ENCODE measurements at regions not wholly inside any gene's neighbourhood (a gene's known extent, or its start where the extent isn't known, plus 50 kb on each side); places are given as distances from the start of the nearest gene placed in this dataset.

DNA sequence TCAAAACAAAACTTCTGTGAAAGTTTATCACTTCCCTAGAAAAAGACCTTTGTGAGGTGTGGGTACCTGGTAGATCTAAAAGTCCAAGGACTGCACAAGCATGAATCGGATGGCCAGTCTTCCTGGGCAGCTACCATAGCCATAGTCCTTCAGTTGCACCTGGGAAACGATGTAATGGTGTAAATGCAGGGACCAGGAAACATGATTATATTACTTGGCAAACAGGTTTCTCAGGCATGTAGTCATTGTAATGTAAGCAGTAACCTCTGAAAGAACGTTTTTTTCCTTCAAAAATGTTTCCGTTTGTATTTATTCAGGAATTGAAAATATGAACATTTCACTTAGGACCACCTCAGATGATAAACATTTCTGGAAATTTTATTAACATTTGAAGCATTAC is 433.4 kb downstream of the DTWD2 start:
- H3K9me3 Mint-ChIP-seq, result no peaks in the 10 kb centered on the region
- no peak overlapping the region for H3K27ac Mint-ChIP-seq
- DNase-seq (no peak), ATAC-seq (no peak)
- H3K27me3 Mint-ChIP-seq, result no peaks in the 10 kb centered on the region
- H3K4me1 Mint-ChIP-seq, result no peaks in the 10 kb centered on the region
- no peak overlapping the region for H3K4me3 Mint-ChIP-seq

DNA sequence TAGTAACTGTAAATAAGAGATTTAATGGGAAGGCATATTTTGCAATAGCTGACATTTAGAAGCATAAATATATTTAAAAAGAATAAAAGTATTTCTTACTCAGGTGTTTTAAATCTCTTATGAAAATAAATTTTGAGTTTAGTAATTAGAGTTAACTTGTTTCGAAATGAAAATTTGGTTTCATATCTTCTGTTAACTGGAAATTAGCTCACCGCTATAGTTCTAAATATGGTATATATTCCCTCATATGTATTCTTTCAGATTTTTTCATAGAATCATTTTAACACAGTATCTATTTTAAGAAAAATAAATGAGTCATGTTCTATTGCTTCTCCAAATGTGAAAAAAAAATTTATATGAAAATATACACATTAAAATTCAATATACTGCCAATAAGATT is 434.1 kb downstream of the DTWD2 start:
- no peak for ATAC-seq
- no peaks in the 10 kb centered on the region for H3K4me1 Mint-ChIP-seq
- H3K4me3 Mint-ChIP-seq, result no peak overlapping the region
- no peaks in the 10 kb centered on the region for H3K9me3 Mint-ChIP-seq
- DNase-seq, result no peak
- H3K27ac Mint-ChIP-seq, result no peak overlapping the region
- H3K27me3 Mint-ChIP-seq, result no peaks in the 10 kb centered on the region

DNA sequence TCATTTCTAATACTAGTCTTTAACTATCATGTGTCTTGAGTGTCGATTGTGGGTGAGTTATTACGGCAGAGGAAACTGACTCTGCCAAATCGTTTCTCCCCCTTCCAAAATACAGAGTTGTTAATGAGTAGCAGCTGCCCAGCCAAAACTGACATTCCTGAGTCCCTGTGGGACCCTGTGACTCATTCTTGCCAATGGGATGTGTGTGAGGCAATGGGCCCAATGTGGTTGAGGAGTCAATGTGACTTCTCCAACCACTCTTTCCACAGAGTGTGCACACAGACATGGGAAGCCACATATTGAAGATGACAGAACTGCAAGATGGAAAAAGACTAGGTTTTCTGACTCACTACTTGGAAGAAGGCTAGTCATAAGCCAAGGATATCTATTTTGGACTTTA is 434.7 kb downstream of the DTWD2 start:
- ATAC-seq, result no peak
- no peaks in the 10 kb centered on the region for H3K9me3 Mint-ChIP-seq
- no peak for DNase-seq
- no peak overlapping the region for H3K27ac Mint-ChIP-seq
- no peaks in the 10 kb centered on the region for H3K4me1 Mint-ChIP-seq
- no peaks in the 10 kb centered on the region for H3K27me3 Mint-ChIP-seq
- no peak overlapping the region for H3K4me3 Mint-ChIP-seq

DNA sequence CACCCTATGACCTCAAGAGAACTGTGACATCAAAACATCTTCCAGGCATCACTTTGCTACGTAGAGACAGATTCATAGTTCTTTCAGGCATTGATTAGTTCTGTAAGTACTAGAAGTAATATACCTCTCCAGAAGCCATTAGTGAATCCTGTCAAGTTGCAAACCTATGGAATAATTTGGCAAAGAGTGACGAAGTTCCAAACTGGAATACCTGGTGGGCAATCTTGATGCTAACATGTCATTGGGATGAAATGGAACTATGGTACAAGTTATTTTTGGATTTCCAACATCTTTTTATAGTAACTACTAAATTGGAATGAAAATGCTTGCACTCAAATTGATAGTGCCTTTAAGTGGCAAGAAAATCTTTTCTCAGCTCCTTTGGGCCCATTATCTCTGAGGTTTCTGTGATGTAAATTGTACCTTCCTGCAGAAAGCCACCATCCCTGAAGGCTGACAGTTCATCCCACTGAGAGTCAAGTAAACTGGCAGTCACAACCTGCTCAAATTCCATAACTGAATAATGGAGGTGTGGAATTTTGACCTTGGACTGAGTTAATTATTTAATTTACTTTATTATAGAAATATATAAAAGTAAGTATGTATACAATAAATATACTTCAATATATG is 435.5 kb downstream of the DTWD2 start:
- Mint-ChIP-seq H3K27ac (no peak overlapping the region), H3K9me3 (no peaks in the 10 kb centered on the region), H3K27me3 (no peaks in the 10 kb centered on the region), H3K4me3 (no peak overlapping the region), H3K4me1 (no peaks in the 10 kb centered on the region)
- ATAC-seq (no peak), DNase-seq (no peak)

DNA sequence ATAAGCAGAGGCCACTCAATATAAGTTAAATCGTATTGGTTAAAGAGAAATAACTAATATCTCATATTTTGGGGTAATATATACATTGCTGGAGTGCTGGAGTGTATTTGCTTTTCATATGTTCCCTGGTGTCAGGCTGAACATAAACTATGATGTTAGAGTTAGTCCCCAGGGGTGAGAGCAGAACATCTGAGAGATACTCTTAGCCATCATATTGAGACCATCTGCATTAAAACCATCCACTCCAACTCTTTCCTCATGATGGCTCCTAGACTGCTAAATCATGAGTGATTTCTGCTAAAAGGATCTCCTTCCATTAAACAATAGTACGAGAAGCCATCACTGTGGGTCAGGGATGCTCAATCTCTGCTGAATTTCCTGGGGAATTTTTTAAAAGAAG is 436.2 kb downstream of the DTWD2 start:
- no peaks in the 10 kb centered on the region for H3K9me3 Mint-ChIP-seq
- H3K27me3 Mint-ChIP-seq, result no peaks in the 10 kb centered on the region
- ATAC-seq, result no peak
- no peak overlapping the region for H3K4me3 Mint-ChIP-seq
- H3K27ac Mint-ChIP-seq, result no peak overlapping the region
- no peaks in the 10 kb centered on the region for H3K4me1 Mint-ChIP-seq
- DNase-seq, result no peak

DNA sequence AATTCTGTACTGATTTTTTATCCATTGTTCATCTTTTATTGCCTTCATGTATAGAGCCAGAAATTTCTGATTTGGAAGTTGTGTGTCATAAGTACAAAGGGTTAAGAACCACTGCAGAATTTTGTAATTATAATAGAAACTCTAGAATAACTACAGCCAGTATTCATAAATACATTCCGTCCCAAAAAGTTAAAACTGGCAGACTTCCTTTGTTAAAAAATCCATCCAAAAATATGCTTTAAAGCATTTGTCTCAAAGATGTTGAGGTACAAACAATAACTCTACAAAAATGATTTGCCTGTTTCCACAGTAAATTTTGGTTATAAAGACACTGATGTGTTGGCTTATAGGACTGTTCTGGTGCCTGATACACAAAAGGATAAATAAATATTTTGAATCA is 436.6 kb downstream of the DTWD2 start:
- H3K27ac Mint-ChIP-seq, result no peak overlapping the region
- H3K9me3 Mint-ChIP-seq, result no peaks in the 10 kb centered on the region
- H3K4me1 Mint-ChIP-seq, result no peaks in the 10 kb centered on the region

DNA sequence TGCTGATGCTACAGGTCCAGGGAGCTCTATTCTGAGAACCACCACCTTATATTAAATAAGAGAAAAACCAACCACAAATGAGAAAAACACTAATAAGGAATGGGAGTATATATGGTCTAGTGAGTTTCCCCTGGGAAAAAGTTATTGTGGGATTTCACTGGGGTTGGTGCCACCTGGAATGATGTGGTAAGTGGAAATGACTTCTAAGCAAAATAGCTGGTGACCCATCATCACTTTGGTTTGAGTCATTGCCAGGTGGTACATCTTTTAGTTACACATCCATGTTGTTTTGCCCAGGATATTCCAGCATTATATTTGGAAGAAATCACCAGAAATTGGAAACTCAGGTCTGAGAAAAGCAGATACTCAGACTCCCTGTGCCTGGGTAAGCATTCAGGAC is 437.3 kb downstream of the DTWD2 start:
- Mint-ChIP-seq H3K27me3 (no peaks in the 10 kb centered on the region), H3K4me3 (no peak overlapping the region), H3K27ac (no peak overlapping the region), H3K9me3 (no peaks in the 10 kb centered on the region), H3K4me1 (no peaks in the 10 kb centered on the region)
- DNase-seq, result no peak
- no peak for ATAC-seq

More for the DNA sequence above, 436.6 kb downstream of the DTWD2 start:
- no peak overlapping the region for H3K4me3 Mint-ChIP-seq
- H3K27me3 Mint-ChIP-seq, result no peaks in the 10 kb centered on the region
- ATAC-seq (no peak), DNase-seq (no peak)

DNA sequence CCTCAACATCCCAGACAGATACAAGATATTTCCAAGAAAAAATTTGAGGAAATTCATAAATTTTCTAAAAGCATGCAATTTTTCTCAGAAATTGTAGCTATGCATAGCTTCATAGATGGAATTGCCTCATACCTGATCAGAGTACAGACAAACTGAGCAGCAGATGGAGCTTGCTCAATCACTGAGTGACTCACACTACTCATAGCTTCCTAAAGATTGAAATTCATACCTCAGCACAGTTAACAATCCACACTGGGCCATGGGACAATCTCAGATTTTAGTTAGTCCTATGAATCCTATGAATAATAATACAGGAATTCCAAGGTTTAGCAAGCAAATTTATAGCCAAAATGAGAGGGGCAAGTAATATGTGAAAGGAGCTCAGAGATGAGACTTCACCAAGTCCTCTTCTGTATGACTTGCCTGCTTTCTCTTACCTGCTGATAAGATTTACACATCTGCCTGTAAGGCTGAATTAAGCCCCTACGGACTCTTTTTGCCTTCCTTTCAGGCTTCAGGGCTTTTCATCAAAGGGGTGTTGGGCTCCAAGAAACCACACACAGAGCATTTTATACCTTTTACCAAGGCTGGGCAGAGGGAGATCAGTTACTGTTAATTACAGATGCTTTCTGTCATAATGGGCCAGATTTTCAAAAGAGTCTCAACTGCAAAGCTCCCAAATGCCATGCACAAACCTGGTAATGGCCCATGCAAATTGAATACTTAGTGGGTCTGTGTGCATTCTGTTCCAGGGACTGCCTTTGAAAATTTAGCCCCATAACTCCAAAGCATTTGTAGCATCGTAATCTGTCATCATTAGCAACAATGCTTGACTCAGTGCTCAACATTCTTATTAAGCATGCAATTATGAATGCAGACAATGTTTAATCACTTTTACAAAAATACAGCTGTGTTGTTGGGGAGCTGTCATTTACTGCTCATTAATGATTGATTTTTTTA is 439.3 kb downstream of the DTWD2 start:
- no peak for DNase-seq
- no peaks in the 10 kb centered on the region for H3K9me3 Mint-ChIP-seq

DNA sequence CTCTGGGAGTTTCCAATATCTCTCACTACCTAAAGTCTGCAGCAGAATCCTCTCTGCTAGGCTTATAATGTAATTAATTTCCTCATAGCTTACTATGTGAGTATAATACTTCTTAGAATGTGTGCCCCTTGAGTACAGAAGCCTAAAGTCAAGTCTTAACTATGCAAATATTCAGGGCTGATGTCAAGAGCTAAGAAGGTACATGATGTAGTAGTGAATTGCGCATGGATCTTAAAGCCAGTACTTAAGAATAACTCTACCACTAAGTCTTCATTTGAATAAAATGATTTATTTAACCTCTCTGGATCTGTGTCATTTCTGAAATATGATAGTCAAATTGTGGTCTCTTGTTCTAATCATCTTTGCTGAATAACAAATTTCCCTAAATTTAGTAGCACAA is 442.9 kb downstream of the DTWD2 start:
- ATAC-seq (peak; percentile 26), DNase-seq (no peak)
- Mint-ChIP-seq H3K4me1 (no peaks in the 10 kb centered on the region), H3K4me3 (no peak overlapping the region), H3K27me3 (no peaks in the 10 kb centered on the region), H3K9me3 (no peaks in the 10 kb centered on the region), H3K27ac (no peak overlapping the region)

More for the DNA sequence above, 439.3 kb downstream of the DTWD2 start:
- H3K4me1 Mint-ChIP-seq, result no peaks in the 10 kb centered on the region
- H3K27ac Mint-ChIP-seq, result no peak overlapping the region
- H3K27me3 Mint-ChIP-seq, result no peaks in the 10 kb centered on the region
- no peak overlapping the region for H3K4me3 Mint-ChIP-seq
- no peak for ATAC-seq

DNA sequence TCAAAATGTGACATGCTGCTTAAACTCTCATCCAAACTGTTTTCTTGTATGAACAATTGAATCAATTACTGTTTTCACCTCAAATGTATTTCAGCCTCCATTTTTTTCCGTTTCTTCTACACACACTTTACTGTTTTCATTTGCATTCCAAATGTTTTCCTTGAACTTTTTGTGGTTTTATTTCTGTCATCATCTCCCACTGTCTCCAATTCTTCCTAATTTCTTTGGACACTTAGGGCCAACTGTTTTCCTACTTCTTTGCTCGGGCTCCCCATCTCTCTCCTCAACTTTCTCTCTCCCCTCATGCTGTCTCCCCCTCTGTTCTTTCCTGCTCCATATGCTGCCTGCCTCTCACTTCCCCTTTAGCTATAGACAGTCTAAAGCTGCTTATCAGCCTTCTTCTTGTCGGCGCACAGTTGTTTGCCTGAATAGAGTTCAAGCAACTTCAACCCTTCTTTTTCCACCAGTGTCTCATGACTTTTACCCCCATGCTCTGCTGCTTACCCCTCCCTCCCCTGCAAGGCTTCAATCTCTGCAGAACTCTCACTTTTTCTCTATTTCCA is 443.4 kb downstream of the DTWD2 start:
- H3K4me3 Mint-ChIP-seq, result no peak overlapping the region
- DNase-seq (no peak), ATAC-seq (peak; percentile 26)
- H3K9me3 Mint-ChIP-seq, result no peaks in the 10 kb centered on the region
- H3K27me3 Mint-ChIP-seq, result no peaks in the 10 kb centered on the region
- no peaks in the 10 kb centered on the region for H3K4me1 Mint-ChIP-seq
- no peak overlapping the region for H3K27ac Mint-ChIP-seq

DNA sequence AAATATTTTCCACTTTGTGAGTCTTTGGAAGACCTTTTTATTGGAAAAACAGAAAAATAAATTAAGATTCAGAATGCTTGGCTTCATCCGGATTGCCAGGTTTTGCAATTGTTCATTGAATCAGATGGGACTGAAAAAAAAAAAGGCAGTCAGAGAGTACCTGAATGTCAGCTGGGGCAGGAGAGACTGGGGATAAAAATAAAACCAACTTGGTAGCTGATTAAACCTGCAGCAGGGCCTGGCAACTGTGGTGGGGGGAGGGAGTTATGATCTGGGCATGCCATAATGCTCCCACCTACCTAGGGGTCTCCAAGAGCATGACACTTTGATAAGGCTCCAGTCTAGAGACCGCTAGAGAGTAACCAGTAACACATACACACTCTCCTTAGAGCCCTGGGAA is 454.4 kb downstream of the DTWD2 start:
- H3K9me3 Mint-ChIP-seq, result no peaks in the 10 kb centered on the region
- DNase-seq, result no peak
- no peak overlapping the region for H3K4me3 Mint-ChIP-seq
- no peak overlapping the region for H3K27ac Mint-ChIP-seq
- no peak for ATAC-seq
- no peaks in the 10 kb centered on the region for H3K4me1 Mint-ChIP-seq
- H3K27me3 Mint-ChIP-seq, result no peaks in the 10 kb centered on the region

DNA sequence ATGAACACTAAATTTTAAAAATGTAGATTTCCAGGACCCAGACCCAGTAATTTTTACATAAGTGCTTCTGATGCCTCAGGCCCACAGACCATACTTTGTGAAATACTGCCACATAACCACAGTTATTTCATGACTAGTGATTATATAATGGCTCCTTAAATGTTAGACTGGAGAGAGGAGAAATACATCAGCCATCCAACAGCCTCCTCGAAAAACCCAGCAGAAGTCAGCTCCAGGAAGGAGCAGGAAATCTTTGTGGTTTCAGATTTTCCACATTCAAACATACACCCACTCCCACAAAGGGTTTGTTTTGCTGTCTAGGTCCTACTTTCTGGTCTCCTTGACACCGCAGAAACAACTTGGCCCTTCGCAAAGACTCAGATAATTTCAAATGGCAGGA is 455.2 kb downstream of the DTWD2 start:
- no peak for DNase-seq
- H3K9me3 Mint-ChIP-seq, result no peaks in the 10 kb centered on the region
- no peak for ATAC-seq
- H3K4me3 Mint-ChIP-seq, result no peak overlapping the region
- no peaks in the 10 kb centered on the region for H3K27me3 Mint-ChIP-seq
- no peaks in the 10 kb centered on the region for H3K4me1 Mint-ChIP-seq
- no peak overlapping the region for H3K27ac Mint-ChIP-seq

DNA sequence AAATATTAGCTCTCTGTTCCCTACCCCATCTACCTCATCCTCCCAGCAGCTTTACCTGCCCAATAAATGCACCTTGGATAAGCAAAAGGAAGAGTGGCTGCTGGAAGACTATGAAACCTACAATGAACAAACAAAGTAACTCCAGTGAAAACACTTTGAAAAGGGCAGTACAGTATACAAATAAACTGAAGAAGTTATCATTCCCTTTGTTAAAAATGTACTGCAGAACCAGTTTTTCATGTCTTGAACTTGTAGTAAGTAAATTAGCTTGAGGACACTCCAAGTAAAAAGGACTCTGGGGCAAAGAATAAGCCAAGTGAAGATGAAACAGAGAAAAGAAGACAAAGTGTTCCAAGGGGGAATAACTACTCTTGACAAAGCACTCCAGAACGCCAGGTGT is 457.1 kb downstream of the DTWD2 start:
- DNase-seq (no peak), ATAC-seq (no peak)
- no peaks in the 10 kb centered on the region for H3K9me3 Mint-ChIP-seq
- H3K27me3 Mint-ChIP-seq, result no peaks in the 10 kb centered on the region
- H3K4me3 Mint-ChIP-seq, result no peak overlapping the region
- H3K27ac Mint-ChIP-seq, result no peak overlapping the region
- no peaks in the 10 kb centered on the region for H3K4me1 Mint-ChIP-seq

DNA sequence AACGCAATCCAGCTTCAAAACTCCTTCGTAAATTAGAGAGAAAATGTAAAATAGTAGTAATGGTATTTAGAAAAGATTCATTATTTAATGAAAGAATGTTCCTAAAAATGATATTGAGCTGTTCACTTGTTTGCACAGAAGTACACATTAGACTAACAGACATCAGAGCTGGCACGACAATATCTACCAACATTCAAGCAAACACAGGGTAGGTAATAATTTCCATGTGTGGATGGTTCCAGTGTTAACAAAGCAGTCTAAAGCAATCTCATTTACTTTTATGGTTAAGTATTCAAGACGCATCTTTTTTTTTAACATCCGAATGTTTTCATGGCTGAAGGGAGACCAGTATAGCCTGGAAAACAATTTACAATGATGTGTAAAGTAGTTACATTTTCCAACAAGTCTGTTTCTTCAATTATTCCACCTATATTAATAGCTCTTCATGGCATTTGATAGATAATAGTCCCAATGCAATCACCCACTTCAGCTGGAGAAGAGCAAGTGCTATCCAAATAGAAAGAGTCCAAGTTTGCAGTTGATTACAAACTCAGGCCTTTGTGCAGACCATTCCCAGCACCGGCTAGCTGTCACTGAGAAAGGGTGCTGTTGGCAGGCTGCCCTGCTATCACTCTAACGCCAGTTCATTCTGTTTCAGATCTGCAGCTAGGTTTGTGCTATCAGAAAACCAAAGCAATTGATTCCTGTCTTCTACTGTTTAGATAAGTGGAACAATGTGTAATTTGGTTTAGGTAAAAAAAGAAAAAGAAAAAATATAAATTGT is 458.8 kb downstream of the DTWD2 start:
- Mint-ChIP-seq H3K4me1 (no peaks in the 10 kb centered on the region), H3K9me3 (no peaks in the 10 kb centered on the region), H3K27me3 (no peaks in the 10 kb centered on the region), H3K4me3 (no peak overlapping the region), H3K27ac (no peak overlapping the region)
- DNase-seq (no peak), ATAC-seq (no peak)

DNA sequence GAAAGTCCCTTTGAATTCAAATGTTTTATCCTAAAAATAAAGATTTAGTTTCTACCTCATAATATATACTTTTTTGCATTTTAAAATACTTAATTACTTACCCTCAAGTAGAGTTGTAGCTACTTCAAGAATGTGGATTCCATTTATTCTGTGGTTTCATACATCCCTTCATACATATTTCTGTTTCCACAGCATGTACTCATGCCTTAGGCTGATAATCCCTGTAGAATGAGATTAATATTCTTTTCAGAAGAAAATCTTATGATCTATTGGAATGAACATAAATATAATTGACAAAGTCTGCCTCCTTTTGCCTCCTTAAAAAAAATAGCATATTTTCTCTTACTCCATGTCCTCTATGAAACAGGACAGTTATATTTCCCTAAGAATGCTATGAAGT is 465.7 kb downstream of the DTWD2 start:
- Mint-ChIP-seq H3K27me3 (no peaks in the 10 kb centered on the region), H3K4me3 (no peak overlapping the region), H3K9me3 (no peaks in the 10 kb centered on the region), H3K4me1 (no peaks in the 10 kb centered on the region), H3K27ac (no peak overlapping the region)
- DNase-seq (no peak), ATAC-seq (no peak)

All from stimulated activated naive CD8-positive, alpha-beta T cell treated with anti-CD3 and anti-CD28 coated beads, Interleukin-15, amount 100 ng/mL, for 72 hours (primary cell).